Panc1 (cell line): ENCODE measurements at regions not wholly inside any gene's neighbourhood (a gene's known extent, or its start where the extent isn't known, plus 50 kb on each side); places are given as distances from the start of the nearest gene placed in this dataset.

ENCODE experiments used
- ATAC-seq: fragments of 200-7000 bp; cut with Tn5 transposase; 2 replicates; pipeline ENCODE4 v1.9.1; 2020; ENCODE audit warnings: mild to moderate bottlenecking, moderate library complexity
- BruUV-seq: library from RNA; stranded (reverse); fragments of 400-500 nt; replicated peaks from 2 replicates; lab custom pipeline; 2021; lab: Mats Ljungman, UMichigan
- CTCF ChIA-PET: fragments of 300-600 bp; sonication (Branson Sonifier 250); formaldehyde crosslinking; loops from one replicate; lab custom pipeline; 2022; ENCODE audit warnings: antibody characterized with exemption; lab: Charles Lee
- POLR2A ChIA-PET: fragments of 300-600 bp; sonication (Branson Sonifier 250); formaldehyde crosslinking; loops from one replicate; lab custom pipeline; 2022; ENCODE audit warnings: antibody characterized with exemption; lab: Charles Lee
- DNase-seq: peaks from one replicate; pipeline ENCODE4 v3.0.0-alpha.2; 2010; ENCODE audit warnings: low read depth, low spot score
- H3K27ac ChIP-seq: 2 replicates; pipeline ENCODE4 v1.5.1; 2011; ENCODE audit warnings: mild to moderate bottlenecking, low read length, inconsistent platforms
- H3K27me3 ChIP-seq: fragments of 200-500 bp; sonication (Bioruptor generic); 2 replicates; pipeline ENCODE4 v1.6.0; 2014; ENCODE audit warnings: low read length, inconsistent platforms; ENCODE audit not compliant: control insufficient read depth, insufficient read depth
- H3K36me3 ChIP-seq: fragments of 200-500 bp; sonication (Bioruptor generic); 2 replicates; pipeline ENCODE4 v1.5.1; 2014; ENCODE audit warnings: inconsistent platforms, mild to moderate bottlenecking, low read length, moderate library complexity; ENCODE audit not compliant: control insufficient read depth, insufficient read depth
- H3K4me1 ChIP-seq: 2 replicates; pipeline ENCODE4 v1.5.1; 2011; ENCODE audit warnings: inconsistent platforms, mild to moderate bottlenecking, low read length, moderate library complexity; ENCODE audit not compliant: control insufficient read depth, insufficient read depth
- H3K4me3 ChIP-seq, 2 experiments: 2 replicates each; pipeline ENCODE4 v1.5.1; 2011 to 2012; ENCODE audit warnings: low read depth in 2 of 2, low read length in 2 of 2, mild to moderate bottlenecking in 2 of 2, inconsistent platforms in 1 of 2, moderate library complexity in 1 of 2
- H3K9me3 ChIP-seq: fragments of 200-500 bp; sonication (Bioruptor generic); 2 replicates; pipeline ENCODE4 v1.5.1; 2014; ENCODE audit warnings: low read depth, mild to moderate bottlenecking, inconsistent platforms, low read length, moderate library complexity; ENCODE audit not compliant: control insufficient read depth, insufficient read depth
- POLR2AphosphoS5 ChIP-seq: IDR thresholded peaks from 2 replicates; pipeline ENCODE4 v1.6.1; 2012; ENCODE audit warnings: mild to moderate bottlenecking, low read depth, low read length, moderate library complexity
- SIN3A ChIP-seq: IDR thresholded peaks from 2 replicates; pipeline ENCODE4 v1.6.1; 2012; ENCODE audit warnings: low read depth, mild to moderate bottlenecking, low read length, moderate library complexity, borderline replicate concordance; ENCODE audit not compliant: insufficient read depth
- TCF7L2 ChIP-seq: IDR thresholded peaks from 2 replicates; pipeline ENCODE4 v1.6.1; 2011; ENCODE audit warnings: mild to moderate bottlenecking, low read depth, low read length, inconsistent platforms
- in situ Hi-C: cut with HindIII; loops from 2 replicates; pipeline ENCODE4 v1.10.0; 2016; ENCODE audit warnings: low sequenced_read_pairs, low pct_unique_long_range_greater_than_20kb
- intact Hi-C: fragments of 100-400 bp; cut with micrococcal nuclease; formaldehyde crosslinking; loops from one replicate; pipeline ENCODE4 v1.10.0; 2022; ENCODE audit not compliant: unreplicated experiment
- TF ChIP-seq, protein P1 (sequence below), 2 experiments: IDR thresholded peaks; 2 replicates each; pipeline ENCODE4 v1.6.1; 2011 to 2012; ENCODE audit warnings: low read depth in 2 of 2, control low read depth in 1 of 2, low read length in 1 of 2, mild to moderate bottlenecking in 1 of 2, moderate library complexity in 1 of 2; ENCODE audit not compliant: insufficient read depth in 1 of 2
- TF ChIP-seq, protein P2 (sequence below): fragments of 450-650 bp; IDR thresholded peaks from 2 replicates; pipeline ENCODE4 v1.5.1; 2017; ENCODE audit warnings: mild to moderate bottlenecking

DNA sequence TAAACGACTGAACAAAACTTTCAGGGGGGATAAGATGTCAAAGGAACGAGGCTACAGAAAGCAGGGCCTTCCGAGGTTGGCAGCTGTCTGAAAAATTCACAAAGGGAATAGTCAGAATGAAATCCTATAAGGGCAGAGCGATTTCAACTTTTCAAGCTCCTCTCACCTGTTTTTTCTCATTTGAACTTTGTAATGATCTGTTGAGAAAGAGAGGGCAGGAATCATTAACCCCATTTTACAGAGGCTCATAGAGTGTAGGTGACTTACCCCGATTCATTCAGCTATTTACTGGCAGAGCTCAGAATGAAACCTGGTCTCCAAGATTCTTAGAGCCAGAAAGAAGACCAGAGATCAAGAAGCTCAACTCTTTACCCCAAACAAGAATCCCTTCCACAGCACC is 266.1 kb upstream of the ARID1B start:
- no peaks in the 10 kb centered on the region for H3K9me3 ChIP-seq
- ChIA-PET POLR2A (no interaction called here), CTCF (no interaction called here)
- H3K36me3 ChIP-seq, result no peaks in the 10 kb centered on the region
- H3K27me3 ChIP-seq, result no peaks in the 10 kb centered on the region
- H3K27ac ChIP-seq, result no peak overlapping the region
- H3K4me1 ChIP-seq, result no peaks in the 10 kb centered on the region
- TF ChIP-seq SIN3A (no peak), POLR2AphosphoS5 (no peak), TCF7L2 (no peak)
- TF ChIP-seq, protein P1, sequence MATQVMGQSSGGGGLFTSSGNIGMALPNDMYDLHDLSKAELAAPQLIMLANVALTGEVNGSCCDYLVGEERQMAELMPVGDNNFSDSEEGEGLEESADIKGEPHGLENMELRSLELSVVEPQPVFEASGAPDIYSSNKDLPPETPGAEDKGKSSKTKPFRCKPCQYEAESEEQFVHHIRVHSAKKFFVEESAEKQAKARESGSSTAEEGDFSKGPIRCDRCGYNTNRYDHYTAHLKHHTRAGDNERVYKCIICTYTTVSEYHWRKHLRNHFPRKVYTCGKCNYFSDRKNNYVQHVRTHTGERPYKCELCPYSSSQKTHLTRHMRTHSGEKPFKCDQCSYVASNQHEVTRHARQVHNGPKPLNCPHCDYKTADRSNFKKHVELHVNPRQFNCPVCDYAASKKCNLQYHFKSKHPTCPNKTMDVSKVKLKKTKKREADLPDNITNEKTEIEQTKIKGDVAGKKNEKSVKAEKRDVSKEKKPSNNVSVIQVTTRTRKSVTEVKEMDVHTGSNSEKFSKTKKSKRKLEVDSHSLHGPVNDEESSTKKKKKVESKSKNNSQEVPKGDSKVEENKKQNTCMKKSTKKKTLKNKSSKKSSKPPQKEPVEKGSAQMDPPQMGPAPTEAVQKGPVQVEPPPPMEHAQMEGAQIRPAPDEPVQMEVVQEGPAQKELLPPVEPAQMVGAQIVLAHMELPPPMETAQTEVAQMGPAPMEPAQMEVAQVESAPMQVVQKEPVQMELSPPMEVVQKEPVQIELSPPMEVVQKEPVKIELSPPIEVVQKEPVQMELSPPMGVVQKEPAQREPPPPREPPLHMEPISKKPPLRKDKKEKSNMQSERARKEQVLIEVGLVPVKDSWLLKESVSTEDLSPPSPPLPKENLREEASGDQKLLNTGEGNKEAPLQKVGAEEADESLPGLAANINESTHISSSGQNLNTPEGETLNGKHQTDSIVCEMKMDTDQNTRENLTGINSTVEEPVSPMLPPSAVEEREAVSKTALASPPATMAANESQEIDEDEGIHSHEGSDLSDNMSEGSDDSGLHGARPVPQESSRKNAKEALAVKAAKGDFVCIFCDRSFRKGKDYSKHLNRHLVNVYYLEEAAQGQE (IDR thresholded peaks at IDR 0.05; ENCODE audit: insufficient read depth in 1 of 2, low read depth in 2 of 2, low read length in 1 of 2), result no peak
- TF ChIP-seq, protein P2, sequence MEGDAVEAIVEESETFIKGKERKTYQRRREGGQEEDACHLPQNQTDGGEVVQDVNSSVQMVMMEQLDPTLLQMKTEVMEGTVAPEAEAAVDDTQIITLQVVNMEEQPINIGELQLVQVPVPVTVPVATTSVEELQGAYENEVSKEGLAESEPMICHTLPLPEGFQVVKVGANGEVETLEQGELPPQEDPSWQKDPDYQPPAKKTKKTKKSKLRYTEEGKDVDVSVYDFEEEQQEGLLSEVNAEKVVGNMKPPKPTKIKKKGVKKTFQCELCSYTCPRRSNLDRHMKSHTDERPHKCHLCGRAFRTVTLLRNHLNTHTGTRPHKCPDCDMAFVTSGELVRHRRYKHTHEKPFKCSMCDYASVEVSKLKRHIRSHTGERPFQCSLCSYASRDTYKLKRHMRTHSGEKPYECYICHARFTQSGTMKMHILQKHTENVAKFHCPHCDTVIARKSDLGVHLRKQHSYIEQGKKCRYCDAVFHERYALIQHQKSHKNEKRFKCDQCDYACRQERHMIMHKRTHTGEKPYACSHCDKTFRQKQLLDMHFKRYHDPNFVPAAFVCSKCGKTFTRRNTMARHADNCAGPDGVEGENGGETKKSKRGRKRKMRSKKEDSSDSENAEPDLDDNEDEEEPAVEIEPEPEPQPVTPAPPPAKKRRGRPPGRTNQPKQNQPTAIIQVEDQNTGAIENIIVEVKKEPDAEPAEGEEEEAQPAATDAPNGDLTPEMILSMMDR, result no peak
- ATAC-seq (no peak), DNase-seq (no peak)
- no peak overlapping the region for H3K4me3 ChIP-seq
- in situ Hi-C loops (no loop called here), intact Hi-C loops (no loop called here)
- BruUV-seq, result no TSS peak

DNA sequence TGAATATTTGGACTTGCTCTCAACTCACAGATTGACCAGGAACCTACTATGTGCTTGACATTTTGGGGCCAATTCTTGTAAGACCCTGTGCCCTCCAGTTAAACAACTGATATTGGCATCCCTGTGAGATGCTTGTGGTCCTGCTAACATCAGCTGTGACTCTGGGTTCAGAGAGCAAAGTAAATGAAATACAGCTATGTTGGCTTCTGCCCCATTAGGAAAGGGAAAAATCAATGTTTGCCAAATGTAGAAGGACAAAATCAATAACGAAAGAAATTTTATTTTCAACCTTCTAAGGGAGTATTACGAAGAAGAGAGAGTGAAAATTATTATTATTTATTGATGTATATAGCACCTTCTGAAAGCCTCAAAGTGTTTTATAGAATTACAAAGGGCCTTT is 266.9 kb upstream of the ARID1B start:
- POLR2A ChIA-PET, result no interaction called here

More for the DNA sequence above, 266.9 kb upstream of the ARID1B start:
- no TSS peak for BruUV-seq
- CTCF ChIA-PET, result no interaction called here
- intact Hi-C loops (no loop called here), in situ Hi-C loops (no loop called here)
- TF ChIP-seq POLR2AphosphoS5, result no peak
- TF ChIP-seq, protein P1 (IDR thresholded peaks at IDR 0.05; ENCODE audit: insufficient read depth in 1 of 2, low read depth in 2 of 2, low read length in 1 of 2), result no peak
- TF ChIP-seq, protein P2, result no peak
- TF ChIP-seq SIN3A, result no peak
- no peak for TF ChIP-seq TCF7L2
- ATAC-seq (no peak), DNase-seq (no peak)
- H3K9me3 ChIP-seq, result no peaks in the 10 kb centered on the region
- no peaks in the 10 kb centered on the region for H3K27me3 ChIP-seq
- no peaks in the 10 kb centered on the region for H3K36me3 ChIP-seq
- no peak overlapping the region for H3K4me3 ChIP-seq
- no peaks in the 10 kb centered on the region for H3K4me1 ChIP-seq
- no peak overlapping the region for H3K27ac ChIP-seq
